MM.1S (cell line): ENCODE measurements at regions not wholly inside any gene's neighbourhood (a gene's known extent, or its start where the extent isn't known, plus 50 kb on each side); places are given as distances from the start of the nearest gene placed in this dataset.

Source experiments
- DNase-seq: peaks from one replicate; pipeline ENCODE4 v3.0.0-alpha.2; 2015
- H2AFZ ChIP-seq: fragments of 300-600 bp; sonication (generic); 2 replicates; pipeline ENCODE4 v1.6.0; 2016; ENCODE audit warnings: antibody characterized with exemption, low read length
- H3F3A ChIP-seq: fragments of 300-600 bp; sonication (generic); 2 replicates; pipeline ENCODE4 v1.6.1; 2016; ENCODE audit warnings: mild to moderate bottlenecking, antibody characterized with exemption, low read length, moderate library complexity, mixed read lengths; ENCODE audit not compliant: insufficient read depth
- H3K27ac ChIP-seq: fragments of 300-600 bp; sonication (generic); 2 replicates; pipeline ENCODE4 v1.5.1; 2016; ENCODE audit warnings: mild to moderate bottlenecking, low read length
- H3K27me3 ChIP-seq: fragments of 300-600 bp; sonication (generic); replicated peaks from 2 replicates; pipeline ENCODE4 v1.6.0; 2016; ENCODE audit warnings: low read length; ENCODE audit not compliant: insufficient read depth
- H3K36me3 ChIP-seq: fragments of 300-600 bp; sonication (generic); replicated peaks from 2 replicates; pipeline ENCODE4 v1.6.1; 2016; ENCODE audit warnings: mild to moderate bottlenecking, low read length, mixed read lengths; ENCODE audit not compliant: insufficient read depth
- H3K4me1 ChIP-seq: fragments of 300-600 bp; sonication (generic); 2 replicates; pipeline ENCODE4 v1.6.1; 2016; ENCODE audit warnings: low read length, mixed read lengths
- H3K4me2 ChIP-seq: fragments of 300-600 bp; sonication (generic); 2 replicates; pipeline ENCODE4 v1.6.0; 2016; ENCODE audit warnings: low read depth, low read length
- H3K4me3 ChIP-seq: fragments of 300-600 bp; sonication (generic); 2 replicates; pipeline ENCODE4 v1.5.1; 2016; ENCODE audit warnings: low read length, mixed read lengths
- H3K79me2 ChIP-seq: fragments of 300-600 bp; sonication (generic); 2 replicates; pipeline ENCODE4 v1.6.1; 2016; ENCODE audit warnings: mixed run types, low read length, mixed read lengths
- H3K9ac ChIP-seq: fragments of 300-600 bp; sonication (generic); 2 replicates; pipeline ENCODE4 v1.6.1; 2016; ENCODE audit warnings: low read length, mixed read lengths
- H3K9me2 ChIP-seq: fragments of 300-600 bp; sonication (generic); replicated peaks from 2 replicates; pipeline ENCODE4 v1.6.1; 2016; ENCODE audit warnings: mild to moderate bottlenecking, low read length, mixed read lengths; ENCODE audit not compliant: insufficient read depth
- H3K9me3 ChIP-seq: fragments of 300-600 bp; sonication (generic); replicated peaks from 2 replicates; pipeline ENCODE4 v1.6.1; 2016; ENCODE audit warnings: mild to moderate bottlenecking, low read length, mixed read lengths; ENCODE audit not compliant: insufficient read depth
- H4K20me1 ChIP-seq: fragments of 300-600 bp; sonication (generic); 2 replicates; pipeline ENCODE4 v1.6.1; 2016; ENCODE audit warnings: mild to moderate bottlenecking, low read length, moderate library complexity, mixed read lengths; ENCODE audit not compliant: insufficient read depth
- EZH2 ChIP-seq: fragments of 300-600 bp; sonication (generic); optimal IDR thresholded peaks from 2 replicates; pipeline ENCODE3; 2017; ENCODE audit warnings: low read depth, mild to moderate bottlenecking, antibody characterized with exemption, low read length, mixed read lengths
- EZH2phosphoT487 ChIP-seq: fragments of 300-600 bp; sonication (generic); IDR thresholded peaks from 2 replicates; pipeline ENCODE4 v1.6.1; 2018; ENCODE audit warnings: antibody characterized with exemption, low read length
- TF ChIP-seq, protein P1 (sequence below): fragments of 300-600 bp; sonication (generic); IDR thresholded peaks from 2 replicates; pipeline ENCODE4 v1.5.1; 2016; ENCODE audit warnings: antibody characterized with exemption, low read length, mixed read lengths

DNA sequence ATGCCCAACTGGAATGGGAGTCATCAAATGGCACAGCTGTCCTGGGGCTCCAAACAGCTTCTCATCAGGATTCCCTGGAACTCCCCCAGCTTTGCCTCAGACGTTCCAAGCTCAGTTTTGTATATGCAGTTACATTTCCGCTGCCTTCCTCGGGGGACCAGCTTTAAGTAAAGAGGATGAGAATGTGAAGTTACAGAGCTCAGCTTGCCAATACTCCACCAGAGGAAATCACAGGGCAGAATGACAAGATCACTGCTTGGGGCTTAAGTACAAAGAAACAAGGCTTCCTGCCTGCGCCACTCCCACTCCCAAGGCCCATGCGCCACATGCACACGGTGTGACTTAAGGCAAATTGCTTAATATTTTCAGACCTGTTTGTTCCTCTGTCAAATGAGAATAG is 272.4 kb upstream of the CDH11 start:
- no peak overlapping the region for H2AFZ ChIP-seq
- H3K4me1 ChIP-seq = peaks cover 9% of the 10 kb centered on the region; the same call in 1 of the 2 replicates
- DNase-seq = no peak
- H3K27me3 ChIP-seq = no peaks in the 10 kb centered on the region
- no peaks in the 10 kb centered on the region for H3K36me3 ChIP-seq
- H3K4me2 ChIP-seq = no peak overlapping the region
- H3K9me3 ChIP-seq = no peaks in the 10 kb centered on the region
- no peak overlapping the region for H3K4me3 ChIP-seq
- H4K20me1 ChIP-seq = no peaks in the 10 kb centered on the region
- H3K27ac ChIP-seq = no peak overlapping the region
- H3K9me2 ChIP-seq = no peaks in the 10 kb centered on the region
- no peak for TF ChIP-seq EZH2
- TF ChIP-seq, protein P1, sequence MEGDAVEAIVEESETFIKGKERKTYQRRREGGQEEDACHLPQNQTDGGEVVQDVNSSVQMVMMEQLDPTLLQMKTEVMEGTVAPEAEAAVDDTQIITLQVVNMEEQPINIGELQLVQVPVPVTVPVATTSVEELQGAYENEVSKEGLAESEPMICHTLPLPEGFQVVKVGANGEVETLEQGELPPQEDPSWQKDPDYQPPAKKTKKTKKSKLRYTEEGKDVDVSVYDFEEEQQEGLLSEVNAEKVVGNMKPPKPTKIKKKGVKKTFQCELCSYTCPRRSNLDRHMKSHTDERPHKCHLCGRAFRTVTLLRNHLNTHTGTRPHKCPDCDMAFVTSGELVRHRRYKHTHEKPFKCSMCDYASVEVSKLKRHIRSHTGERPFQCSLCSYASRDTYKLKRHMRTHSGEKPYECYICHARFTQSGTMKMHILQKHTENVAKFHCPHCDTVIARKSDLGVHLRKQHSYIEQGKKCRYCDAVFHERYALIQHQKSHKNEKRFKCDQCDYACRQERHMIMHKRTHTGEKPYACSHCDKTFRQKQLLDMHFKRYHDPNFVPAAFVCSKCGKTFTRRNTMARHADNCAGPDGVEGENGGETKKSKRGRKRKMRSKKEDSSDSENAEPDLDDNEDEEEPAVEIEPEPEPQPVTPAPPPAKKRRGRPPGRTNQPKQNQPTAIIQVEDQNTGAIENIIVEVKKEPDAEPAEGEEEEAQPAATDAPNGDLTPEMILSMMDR = no peak
- TF ChIP-seq EZH2phosphoT487 = no peak
- no peak overlapping the region for H3K9ac ChIP-seq
- no peaks in the 10 kb centered on the region for H3F3A ChIP-seq
- no peaks in the 10 kb centered on the region for H3K79me2 ChIP-seq

DNA sequence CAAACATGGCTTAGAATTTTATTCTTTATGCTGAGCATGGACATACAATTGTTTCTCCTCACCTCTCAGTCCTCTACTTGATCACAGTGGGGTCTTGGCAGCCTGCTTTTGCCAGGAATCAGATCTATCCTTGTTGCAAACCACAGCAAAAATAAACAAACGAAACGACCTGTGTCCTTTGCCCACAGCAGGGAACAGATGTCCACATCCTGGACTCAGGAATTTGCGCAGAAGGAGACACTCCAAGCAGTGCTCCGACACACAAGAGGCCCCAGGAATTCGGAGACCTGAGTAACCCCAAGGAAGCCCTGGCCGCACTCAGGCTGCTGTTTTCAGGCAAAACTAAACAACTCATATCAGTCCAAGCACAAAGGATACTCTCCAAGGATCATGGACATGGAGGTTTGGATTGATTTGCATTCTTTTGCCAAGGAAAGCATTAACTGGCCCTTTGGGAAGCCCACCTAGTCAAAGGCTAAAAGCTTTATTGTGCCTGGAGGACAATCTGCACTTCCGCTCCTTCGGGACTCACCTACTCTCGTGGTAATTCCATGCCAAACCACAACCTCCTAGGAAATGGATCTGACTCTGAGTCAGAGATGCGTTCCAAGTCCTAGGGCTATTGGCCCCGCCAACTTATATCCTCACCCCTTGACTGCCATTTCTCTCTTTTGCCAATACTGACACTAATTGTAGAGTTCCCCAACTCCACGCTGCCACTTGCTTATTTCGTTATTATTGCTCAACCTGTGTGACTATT is 271.1 kb upstream of the CDH11 start:
- Histone ChIP-seq H3K4me2 (no peak overlapping the region), H3K4me3 (no peak overlapping the region), H3K79me2 (no peaks in the 10 kb centered on the region), H3K27ac (no peak overlapping the region), H3K36me3 (no peaks in the 10 kb centered on the region), H3K9me2 (no peaks in the 10 kb centered on the region), H3K9ac (no peak overlapping the region), H4K20me1 (no peaks in the 10 kb centered on the region), H3K4me1 (peaks cover 9% of the 10 kb centered on the region; the same call in 1 of the 2 replicates), H3F3A (no peaks in the 10 kb centered on the region), H2AFZ (no peak overlapping the region), H3K9me3 (no peaks in the 10 kb centered on the region), H3K27me3 (no peaks in the 10 kb centered on the region)
- DNase-seq = no peak
- TF ChIP-seq, protein P1 = no peak
- TF ChIP-seq EZH2phosphoT487 = no peak
- no peak for TF ChIP-seq EZH2

DNA sequence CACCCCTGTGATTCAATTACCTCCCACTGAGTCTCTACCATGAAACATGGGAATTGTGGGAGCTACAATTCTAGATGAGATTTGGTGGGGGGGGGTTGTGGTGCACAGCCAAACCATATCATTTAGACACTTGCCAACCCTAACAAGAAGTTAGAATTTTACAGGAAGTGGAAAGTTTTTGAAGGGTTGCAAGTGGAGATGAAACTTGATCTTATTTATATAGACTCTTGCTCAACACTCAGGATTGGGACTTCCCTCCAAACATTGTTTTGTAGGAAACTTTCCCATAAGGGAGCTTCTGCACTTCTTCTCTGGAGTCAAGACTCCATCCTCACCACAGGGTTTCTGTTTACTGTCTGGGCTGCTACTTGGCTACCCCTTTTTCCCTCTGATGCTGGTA is 266.7 kb upstream of the CDH11 start:
- no peaks in the 10 kb centered on the region for H3K9me2 ChIP-seq
- no peak overlapping the region for H3K4me2 ChIP-seq
- H3K9me3 ChIP-seq = no peaks in the 10 kb centered on the region
- H3F3A ChIP-seq = no peaks in the 10 kb centered on the region
- H3K4me3 ChIP-seq = no peak overlapping the region
- no peak for DNase-seq
- H2AFZ ChIP-seq = no peak overlapping the region
- TF ChIP-seq EZH2phosphoT487 = no peak
- TF ChIP-seq, protein P1 = no peak
- no peak for TF ChIP-seq EZH2
- no peaks in the 10 kb centered on the region for H3K27me3 ChIP-seq
- H4K20me1 ChIP-seq = no peaks in the 10 kb centered on the region
- H3K4me1 ChIP-seq = peaks cover 9% of the 10 kb centered on the region; the same call in 1 of the 2 replicates
- H3K27ac ChIP-seq = no peak overlapping the region
- H3K36me3 ChIP-seq = no peaks in the 10 kb centered on the region
- H3K9ac ChIP-seq = no peak overlapping the region
- H3K79me2 ChIP-seq = no peaks in the 10 kb centered on the region
